ENCODE measurements at regions not wholly inside any gene's neighbourhood (a gene's known extent, or its start where the extent isn't known, plus 50 kb on each side); places are given as distances from the start of the nearest gene placed in this dataset.

DNA sequence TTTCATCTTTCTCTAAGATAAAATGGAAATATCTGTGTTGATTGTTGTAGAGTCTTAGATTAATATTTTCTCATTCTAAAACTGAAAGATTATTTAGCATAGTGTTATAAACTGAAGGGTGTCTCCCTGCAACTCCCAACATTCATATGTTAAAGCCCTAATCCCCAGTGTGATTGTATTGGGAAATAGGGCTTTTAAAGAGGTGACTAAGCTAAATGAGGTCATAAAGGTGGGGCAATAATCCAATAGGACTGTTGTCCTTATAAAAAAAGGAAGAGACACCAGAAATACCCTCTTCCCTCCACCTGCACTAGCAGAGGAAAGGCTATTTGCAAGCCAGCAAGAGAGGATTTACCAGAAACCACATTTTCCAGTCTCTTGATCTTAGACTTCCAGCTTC is 1626.4 kb downstream of the C4orf33 start:
- TF ChIP-seq, protein P1, sequence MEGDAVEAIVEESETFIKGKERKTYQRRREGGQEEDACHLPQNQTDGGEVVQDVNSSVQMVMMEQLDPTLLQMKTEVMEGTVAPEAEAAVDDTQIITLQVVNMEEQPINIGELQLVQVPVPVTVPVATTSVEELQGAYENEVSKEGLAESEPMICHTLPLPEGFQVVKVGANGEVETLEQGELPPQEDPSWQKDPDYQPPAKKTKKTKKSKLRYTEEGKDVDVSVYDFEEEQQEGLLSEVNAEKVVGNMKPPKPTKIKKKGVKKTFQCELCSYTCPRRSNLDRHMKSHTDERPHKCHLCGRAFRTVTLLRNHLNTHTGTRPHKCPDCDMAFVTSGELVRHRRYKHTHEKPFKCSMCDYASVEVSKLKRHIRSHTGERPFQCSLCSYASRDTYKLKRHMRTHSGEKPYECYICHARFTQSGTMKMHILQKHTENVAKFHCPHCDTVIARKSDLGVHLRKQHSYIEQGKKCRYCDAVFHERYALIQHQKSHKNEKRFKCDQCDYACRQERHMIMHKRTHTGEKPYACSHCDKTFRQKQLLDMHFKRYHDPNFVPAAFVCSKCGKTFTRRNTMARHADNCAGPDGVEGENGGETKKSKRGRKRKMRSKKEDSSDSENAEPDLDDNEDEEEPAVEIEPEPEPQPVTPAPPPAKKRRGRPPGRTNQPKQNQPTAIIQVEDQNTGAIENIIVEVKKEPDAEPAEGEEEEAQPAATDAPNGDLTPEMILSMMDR (IDR thresholded peaks at IDR 0.05): no peak
- TF ChIP-seq POLR2A (IDR thresholded peaks at IDR 0.05; ENCODE audit: low read depth): no peak
- TF ChIP-seq EP300 (IDR thresholded peaks at IDR 0.05): no peak
- no peak for TF ChIP-seq POLR2AphosphoS5 (IDR thresholded peaks at IDR 0.05)
